Nephron progenitor cell (in vitro differentiated cells): ENCODE measurements at regions not wholly inside any gene's neighbourhood (a gene's known extent, or its start where the extent isn't known, plus 50 kb on each side); places are given as distances from the start of the nearest gene placed in this dataset.

Experiments
- DNase-seq: peaks from one replicate; pipeline ENCODE4 v3.0.0; 2021
- H3K27ac Mint-ChIP-seq: 2 replicates; pipeline ENCODE4 v1.8.0; 2021; ENCODE audit warnings: mild to moderate bottlenecking, moderate library complexity, mixed read lengths
- H3K27me3 Mint-ChIP-seq: 2 replicates; pipeline ENCODE4 v1.8.0; 2021; ENCODE audit warnings: mild to moderate bottlenecking, low read depth, mixed read lengths; ENCODE audit not compliant: poor library complexity
- H3K36me3 Mint-ChIP-seq: 2 replicates; pipeline ENCODE4 v1.8.0; 2021; ENCODE audit warnings: low read depth, mixed read lengths
- H3K4me1 Mint-ChIP-seq: 2 replicates; pipeline ENCODE4 v1.8.0; 2021; ENCODE audit warnings: mixed read lengths
- H3K4me3 Mint-ChIP-seq: 2 replicates; pipeline ENCODE4 v1.8.0; 2021; ENCODE audit warnings: mild to moderate bottlenecking, moderate library complexity, mixed read lengths
- H3K9me3 Mint-ChIP-seq: 2 replicates; pipeline ENCODE4 v1.8.0; 2021; ENCODE audit warnings: mild to moderate bottlenecking, moderate library complexity, mixed read lengths
- CTCF ChIP-seq: fragments of 200-600 bp; sonication (generic); IDR thresholded peaks from 2 replicates; pipeline ENCODE4 v1.5.0; 2021; ENCODE audit warnings: antibody characterized with exemption

- peaks cover 48% of the 10 kb centered on the region for H3K4me1 Mint-ChIP-seq
- TF ChIP-seq CTCF: no peak
- no peaks in the 10 kb centered on the region for H3K36me3 Mint-ChIP-seq
- no peaks in the 10 kb centered on the region for H3K27me3 Mint-ChIP-seq
- H3K27ac Mint-ChIP-seq: no peak overlapping the region
- no peaks in the 10 kb centered on the region for H3K9me3 Mint-ChIP-seq
- no peak overlapping the region for H3K4me3 Mint-ChIP-seq
- DNase-seq: no peak
These were observed 343.3 kb downstream of the FBXO8 start for GRCh38 chr4:173940146-173940545.

GRCh38 chr4:173937631-173938270, 345.7 kb downstream of the FBXO8 start:
- Mint-ChIP-seq H3K36me3 (no peaks in the 10 kb centered on the region), H3K4me1 (peaks cover 51% of the 10 kb centered on the region), H3K27me3 (no peaks in the 10 kb centered on the region), H3K27ac (no peak overlapping the region), H3K4me3 (no peak overlapping the region), H3K9me3 (no peaks in the 10 kb centered on the region)
- no peak for TF ChIP-seq CTCF
- no peak for DNase-seq

GRCh38 chr4:173936861-173937260, 346.6 kb downstream of the FBXO8 start:
- H3K27ac Mint-ChIP-seq: peak overlapping the region; percentile 98
- TF ChIP-seq CTCF: no peak
- peaks cover 58% of the 10 kb centered on the region for H3K4me1 Mint-ChIP-seq
- H3K36me3 Mint-ChIP-seq: no peaks in the 10 kb centered on the region
- H3K27me3 Mint-ChIP-seq: no peaks in the 10 kb centered on the region
- no peak for DNase-seq
- H3K4me3 Mint-ChIP-seq: peak overlapping the region; percentile 27
- no peaks in the 10 kb centered on the region for H3K9me3 Mint-ChIP-seq

- no peak for TF ChIP-seq CTCF
- peak overlapping the region; percentile 98 for H3K27ac Mint-ChIP-seq
- H3K4me1 Mint-ChIP-seq: peaks cover 65% of the 10 kb centered on the region
- no peaks in the 10 kb centered on the region for H3K9me3 Mint-ChIP-seq
- H3K27me3 Mint-ChIP-seq: no peaks in the 10 kb centered on the region
- no peak for DNase-seq
- no peaks in the 10 kb centered on the region for H3K36me3 Mint-ChIP-seq
- peak overlapping the region; percentile 33 for H3K4me3 Mint-ChIP-seq
These were observed 347.7 kb downstream of the FBXO8 start for GRCh38 chr4:173935622-173936405.

GRCh38 chr4:173934933-173935620, 348.4 kb downstream of the FBXO8 start:
- TF ChIP-seq CTCF: no peak
- Mint-ChIP-seq H3K36me3 (no peaks in the 10 kb centered on the region), H3K4me3 (peak overlapping the region; percentile 33), H3K9me3 (no peaks in the 10 kb centered on the region), H3K27me3 (no peaks in the 10 kb centered on the region), H3K4me1 (peaks cover 73% of the 10 kb centered on the region), H3K27ac (peak overlapping the region; percentile 98)
- peak; percentile 7 for DNase-seq
